GM21529 (cell line): ENCODE measurements at regions not wholly inside any gene's neighbourhood (a gene's known extent, or its start where the extent isn't known, plus 50 kb on each side); places are given as distances from the start of the nearest gene placed in this dataset.

Source experiments
- ATAC-seq: cut with Tn5 transposase; IDR thresholded peaks from one replicate; pipeline ENCODE4 v1.9.1; 2021; ENCODE audit not compliant: unreplicated experiment

- ATAC-seq = no peak
Observed at GRCh38 chr5:2946315-2946714, 194.8 kb upstream of the IRX2 start.

- no peak for ATAC-seq
Observed at GRCh38 chr5:2936413-2936812, 184.9 kb upstream of the IRX2 start.

GRCh38 chr5:2929779-2930178 is 178.3 kb upstream of the IRX2 start:
- ATAC-seq = no peak

DNA sequence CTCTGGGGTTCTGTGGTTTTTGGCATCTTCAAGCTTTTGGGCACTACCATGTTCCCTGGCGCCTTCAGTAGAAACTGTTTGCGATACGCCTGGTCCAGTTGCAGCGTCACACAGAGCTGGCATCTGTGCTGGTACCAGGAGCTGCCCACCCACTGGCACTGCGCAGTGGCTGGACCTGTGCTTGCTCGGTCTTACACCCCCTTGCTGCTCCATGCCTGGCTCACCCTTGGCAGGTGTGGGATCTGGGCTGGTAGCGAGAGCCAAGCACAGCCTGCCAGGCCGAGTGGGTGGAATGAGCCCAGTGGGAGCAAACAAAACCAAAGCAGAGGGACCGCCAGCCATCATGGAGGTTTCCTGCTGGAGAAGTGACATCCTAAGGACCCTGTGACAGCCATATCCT is 170.2 kb upstream of the IRX2 start:
- ATAC-seq = no peak

DNA sequence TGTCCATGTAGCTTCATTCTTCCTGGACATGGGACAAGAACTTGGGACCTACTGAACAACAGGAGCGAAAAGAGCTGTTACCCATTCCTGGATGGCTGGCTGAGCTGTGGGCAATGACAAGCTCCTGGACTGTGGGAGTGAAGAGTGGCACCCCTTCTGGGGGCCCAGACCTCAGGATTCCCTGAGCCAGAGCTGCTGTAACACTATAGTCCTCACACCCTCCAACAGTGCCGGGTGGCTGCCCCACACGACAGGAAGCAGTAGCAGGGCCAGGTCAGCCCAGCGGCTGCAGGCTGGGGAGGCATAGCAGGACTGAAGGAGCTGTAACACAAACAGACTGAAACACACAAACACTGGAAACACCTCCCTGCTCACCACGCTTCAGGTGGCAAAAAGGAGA is 169.7 kb upstream of the IRX2 start:
- ATAC-seq = no peak

GRCh38 chr5:2920312-2920711 is 168.8 kb upstream of the IRX2 start:
- ATAC-seq = no peak

GRCh38 chr5:2919310-2920018 is 168.0 kb upstream of the IRX2 start:
- no peak for ATAC-seq

DNA sequence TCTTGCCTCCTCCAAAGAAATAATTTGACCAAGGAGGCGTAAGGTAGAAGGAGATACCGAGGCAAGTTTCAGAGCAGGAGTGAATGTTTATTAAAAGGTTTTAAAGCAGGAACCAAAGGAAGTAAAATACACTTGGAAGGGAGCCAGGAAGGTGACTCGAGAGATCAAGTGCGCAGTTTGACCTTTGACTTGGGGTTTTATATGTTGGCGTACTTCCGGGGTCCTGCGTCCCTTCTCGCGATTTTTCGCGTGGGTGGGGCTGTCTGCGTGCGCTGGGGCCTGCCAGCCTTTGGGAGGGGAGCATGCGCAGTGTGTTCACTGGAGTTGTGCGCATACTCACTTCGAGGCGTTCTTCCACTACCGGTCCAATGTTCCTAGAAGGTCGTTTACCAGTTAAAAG is 166.0 kb upstream of the IRX2 start:
- ATAC-seq = no peak

DNA sequence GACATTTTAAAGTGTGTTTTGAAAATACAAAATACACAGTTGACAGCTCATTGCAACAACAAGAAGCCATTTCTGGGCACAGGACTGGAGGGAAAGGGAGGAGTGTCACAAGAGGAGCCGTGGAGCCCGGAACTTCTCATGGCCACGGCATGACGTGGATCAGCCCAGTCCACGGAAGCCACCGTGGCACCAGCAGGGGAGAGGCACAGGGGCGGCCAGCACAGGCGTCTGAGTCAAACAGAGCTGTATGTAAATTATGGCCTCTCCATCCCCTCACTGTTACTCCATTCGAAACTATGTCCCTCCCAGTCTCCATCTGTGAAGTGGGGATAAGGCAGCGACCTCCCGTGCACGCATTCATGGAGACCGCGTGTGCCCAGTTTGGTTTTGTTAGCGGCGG is 165.6 kb upstream of the IRX2 start:
- ATAC-seq = no peak

DNA sequence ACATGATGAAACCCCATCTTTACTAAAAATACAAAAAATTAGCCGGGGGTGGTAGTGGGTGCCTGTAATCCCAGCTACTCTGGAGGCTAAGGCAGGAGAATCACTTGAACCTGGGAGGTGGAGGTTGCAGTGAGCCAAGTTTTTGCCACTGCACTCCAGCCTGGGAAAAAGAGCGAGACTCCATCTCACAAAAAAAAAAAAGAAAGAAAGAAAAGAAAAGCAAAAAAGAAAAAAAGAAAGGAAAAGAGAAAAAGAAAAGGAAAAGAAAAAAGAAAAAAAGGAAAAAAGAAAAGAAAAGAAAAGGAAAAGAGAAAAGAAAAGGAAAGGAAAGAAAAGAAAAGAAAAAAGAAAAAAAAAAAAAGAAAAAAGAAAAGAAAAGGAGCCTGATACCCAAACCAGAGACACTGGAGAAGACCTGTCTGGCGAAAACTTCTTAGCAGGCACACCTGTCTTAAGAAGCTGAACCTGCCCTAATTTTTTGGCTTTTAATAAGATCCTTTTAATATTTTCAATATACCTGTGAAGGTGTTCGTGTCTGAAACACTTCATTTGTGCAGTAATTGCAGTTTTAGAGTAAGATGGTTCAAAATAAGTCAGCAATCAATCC is 164.7 kb upstream of the IRX2 start:
- ATAC-seq = no peak

DNA sequence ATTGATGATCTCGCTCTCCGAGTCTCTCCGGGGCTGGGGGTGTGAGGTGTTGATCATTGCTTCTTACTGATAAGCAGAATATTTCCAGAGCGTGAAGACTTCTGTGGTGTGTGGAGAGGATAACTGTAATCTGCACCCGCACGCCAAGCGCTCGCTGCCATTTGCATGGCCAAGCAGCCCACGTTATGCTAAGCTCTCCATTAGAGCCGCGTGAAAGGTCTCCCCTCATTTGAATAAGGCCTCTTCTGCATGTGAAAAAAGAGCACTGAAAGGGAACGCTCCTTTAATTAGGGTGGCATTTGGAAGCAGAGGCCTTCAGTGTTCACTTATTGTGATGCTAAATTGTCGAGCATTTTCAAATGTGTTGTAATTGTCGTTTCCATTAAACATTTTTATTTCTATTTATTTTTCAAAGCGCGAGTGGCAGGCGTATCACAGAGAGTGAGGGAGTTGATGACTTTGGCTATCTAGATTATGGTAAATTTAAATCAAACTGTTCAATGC is 163.6 kb upstream of the IRX2 start:
- no peak for ATAC-seq

GRCh38 chr5:2914022-2914661 is 162.7 kb upstream of the IRX2 start:
- no peak for ATAC-seq

DNA sequence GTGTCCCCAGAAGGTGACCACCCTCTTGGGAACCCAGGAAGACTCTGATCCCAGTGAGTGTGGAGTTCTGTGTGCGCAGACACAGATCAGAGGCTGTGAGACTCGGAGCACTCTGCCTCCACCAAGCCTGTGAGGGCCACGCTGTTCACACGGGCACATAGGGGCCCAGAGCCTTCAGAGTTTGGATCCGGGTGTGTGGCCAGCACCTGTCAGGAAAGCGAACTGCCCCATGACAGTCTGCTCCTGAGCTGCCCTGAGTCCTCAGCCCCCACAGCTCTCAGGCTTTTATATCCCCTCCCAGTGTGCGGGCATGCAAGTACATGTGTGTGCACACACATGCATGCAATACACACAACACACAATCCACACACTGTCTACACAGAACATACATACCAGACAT is 161.8 kb upstream of the IRX2 start:
- ATAC-seq = no peak

- ATAC-seq = no peak
Observed at GRCh38 chr5:2912741-2913140, 161.3 kb upstream of the IRX2 start.

DNA sequence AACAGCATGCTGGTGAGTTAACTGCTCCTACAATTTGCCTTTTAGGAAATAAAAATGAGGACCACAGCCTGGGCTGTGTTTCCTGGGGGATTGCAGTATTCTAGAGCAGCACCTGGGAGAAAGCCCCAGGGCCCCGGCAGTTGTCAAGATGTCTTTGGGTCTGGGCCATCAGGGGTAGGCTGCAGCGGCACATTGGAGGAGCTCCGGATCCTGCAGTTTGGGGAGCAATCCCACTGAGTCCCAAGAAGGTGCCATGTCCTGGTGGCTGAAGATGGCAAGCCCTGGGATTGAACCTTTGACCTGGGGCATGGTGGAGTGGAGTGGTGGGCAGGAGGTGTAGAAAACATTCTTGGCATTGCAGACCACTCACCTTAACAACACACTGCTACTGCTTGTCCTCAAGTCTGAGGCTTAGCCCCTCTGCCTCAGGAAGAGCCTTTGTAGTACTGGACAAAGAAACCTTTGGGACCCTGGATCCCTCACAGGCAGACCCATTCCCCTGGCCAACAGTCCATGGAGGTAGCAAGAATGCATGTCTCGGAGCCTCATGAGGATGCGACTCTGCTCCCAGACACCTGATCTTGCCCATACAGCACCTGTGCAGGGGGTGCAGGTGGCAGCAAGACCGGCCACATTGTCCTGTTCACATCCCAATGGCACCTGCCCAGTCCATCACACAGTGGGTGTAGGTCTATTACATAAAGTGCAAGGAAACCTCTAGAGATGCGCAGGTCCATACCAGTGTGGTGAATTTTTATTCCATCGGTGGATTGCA is 159.1 kb upstream of the IRX2 start:
- ATAC-seq = no peak

- ATAC-seq = no peak
Observed at GRCh38 chr5:2909035-2909434, 157.6 kb upstream of the IRX2 start.

DNA sequence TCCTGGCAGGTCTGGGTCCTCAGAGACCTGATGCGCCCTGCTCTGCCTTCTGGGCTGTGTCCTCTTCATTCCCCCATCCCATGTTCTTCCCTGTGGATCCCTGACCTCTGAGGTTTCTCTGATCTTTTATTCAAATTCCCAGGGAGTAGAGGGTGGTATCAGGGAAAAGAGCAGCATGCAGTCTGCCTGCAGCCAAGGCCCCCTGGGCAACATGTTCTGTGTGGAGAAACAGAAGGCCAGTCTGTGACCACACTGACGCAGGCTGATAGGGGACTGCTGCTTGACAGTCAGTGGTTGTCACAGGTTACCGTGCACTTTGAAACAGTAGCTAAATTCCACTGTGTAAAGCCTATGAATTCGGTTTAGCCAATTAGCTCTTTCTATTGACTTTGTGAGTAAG is 156.6 kb upstream of the IRX2 start:
- no peak for ATAC-seq

- no peak for ATAC-seq
Observed at GRCh38 chr5:2906302-2907090, 155.0 kb upstream of the IRX2 start.

GRCh38 chr5:2905741-2906140 is 154.3 kb upstream of the IRX2 start:
- no peak for ATAC-seq

GRCh38 chr5:2904956-2905355 is 153.5 kb upstream of the IRX2 start:
- no peak for ATAC-seq

DNA sequence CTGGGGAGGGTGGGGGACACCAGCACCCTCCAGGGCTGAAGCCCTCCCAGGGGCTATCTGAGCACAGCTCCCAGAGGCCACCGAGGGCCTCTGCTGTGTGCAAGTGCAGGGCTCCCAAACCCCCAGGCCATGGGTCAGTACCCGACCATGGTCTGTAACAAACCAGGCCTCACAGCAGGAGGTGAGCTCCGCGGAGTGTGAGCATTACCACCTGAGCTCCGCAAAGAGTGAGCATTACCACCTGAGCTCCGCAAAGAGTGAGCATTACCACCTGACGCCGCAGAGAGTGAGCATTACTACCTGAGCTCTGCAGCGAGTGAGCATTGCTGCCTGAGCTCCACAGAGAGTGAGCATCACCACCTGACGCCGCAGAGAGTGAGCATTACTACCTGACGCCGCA is 152.9 kb upstream of the IRX2 start:
- no peak for ATAC-seq
